ENCODE measurements at regions not wholly inside any gene's neighbourhood (a gene's known extent, or its start where the extent isn't known, plus 50 kb on each side); places are given as distances from the start of the nearest gene placed in this dataset.

- TF ChIP-seq, protein P1, sequence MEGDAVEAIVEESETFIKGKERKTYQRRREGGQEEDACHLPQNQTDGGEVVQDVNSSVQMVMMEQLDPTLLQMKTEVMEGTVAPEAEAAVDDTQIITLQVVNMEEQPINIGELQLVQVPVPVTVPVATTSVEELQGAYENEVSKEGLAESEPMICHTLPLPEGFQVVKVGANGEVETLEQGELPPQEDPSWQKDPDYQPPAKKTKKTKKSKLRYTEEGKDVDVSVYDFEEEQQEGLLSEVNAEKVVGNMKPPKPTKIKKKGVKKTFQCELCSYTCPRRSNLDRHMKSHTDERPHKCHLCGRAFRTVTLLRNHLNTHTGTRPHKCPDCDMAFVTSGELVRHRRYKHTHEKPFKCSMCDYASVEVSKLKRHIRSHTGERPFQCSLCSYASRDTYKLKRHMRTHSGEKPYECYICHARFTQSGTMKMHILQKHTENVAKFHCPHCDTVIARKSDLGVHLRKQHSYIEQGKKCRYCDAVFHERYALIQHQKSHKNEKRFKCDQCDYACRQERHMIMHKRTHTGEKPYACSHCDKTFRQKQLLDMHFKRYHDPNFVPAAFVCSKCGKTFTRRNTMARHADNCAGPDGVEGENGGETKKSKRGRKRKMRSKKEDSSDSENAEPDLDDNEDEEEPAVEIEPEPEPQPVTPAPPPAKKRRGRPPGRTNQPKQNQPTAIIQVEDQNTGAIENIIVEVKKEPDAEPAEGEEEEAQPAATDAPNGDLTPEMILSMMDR (IDR thresholded peaks at IDR 0.05; ENCODE audit: insufficient read depth, low read length) = no peak
- no peak for TF ChIP-seq POLR2AphosphoS5 (IDR thresholded peaks at IDR 0.05; ENCODE audit: low read depth)
- no peak for TF ChIP-seq REST (IDR thresholded peaks at IDR 0.05; ENCODE audit: insufficient replicate concordance, low read depth)
- no peak for TF ChIP-seq GABPA (IDR thresholded peaks at IDR 0.05; ENCODE audit: low read depth)
These were observed 756.5 kb upstream of the DEFB115 start for GRCh38 chr20:30500829-30501440.

Data from HL-60 (cell line).